Pulmonary artery endothelial cell (primary cell): ENCODE measurements at regions not wholly inside any gene's neighbourhood (a gene's known extent, or its start where the extent isn't known, plus 50 kb on each side); places are given as distances from the start of the nearest gene placed in this dataset.
"Not testable (repeated sequence)": the region's sequence is repeated elsewhere in the genome, so short reads cannot be mapped to it uniquely, and the experiment has no call there.

ENCODE experiments used
- DNase-seq: peaks from one replicate; pipeline ENCODE4 v3.0.0-alpha.2; 2011; ENCODE audit warnings: low read depth, low spot score

DNA sequence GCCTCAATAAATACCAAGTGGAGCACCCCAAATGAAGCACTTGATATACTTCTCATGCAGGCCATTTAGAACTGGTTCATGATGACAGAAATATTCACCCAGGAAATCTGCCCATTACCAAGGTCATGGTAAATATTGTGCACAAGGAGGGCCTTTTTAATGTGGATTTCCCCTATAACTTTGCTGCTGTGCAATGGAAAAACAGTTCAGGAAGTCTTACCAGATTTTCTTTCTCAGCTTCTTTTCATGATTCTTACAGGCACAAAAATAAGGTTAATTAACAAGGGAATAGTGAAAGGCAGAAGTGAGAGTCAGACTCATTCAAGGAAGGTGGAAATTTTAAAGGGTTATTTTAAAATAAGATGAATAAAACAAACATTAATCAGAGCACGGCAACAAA, 904.3 kb upstream of the GRIA3 start:
- no peak for DNase-seq

DNA sequence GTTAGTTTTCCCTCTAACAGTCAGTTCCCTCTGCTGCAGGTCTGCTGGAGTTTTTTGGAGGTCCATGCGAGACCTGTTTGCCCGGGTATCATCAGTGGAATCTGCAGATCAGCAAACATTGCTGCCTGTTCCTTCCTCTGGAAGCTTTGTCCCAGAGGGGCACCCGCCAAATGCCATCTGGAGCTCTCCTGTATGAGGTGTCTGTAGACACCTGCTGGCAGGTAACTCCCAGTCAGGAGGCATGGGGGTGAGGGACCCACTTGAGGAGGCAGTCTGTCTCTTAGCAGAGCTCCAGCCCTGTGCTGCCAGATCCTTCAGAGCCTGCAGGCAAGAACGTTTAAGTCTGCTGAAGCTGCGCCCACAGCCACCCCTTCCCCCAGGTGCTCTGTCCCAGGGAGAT, 884.3 kb upstream of the GRIA3 start:
- not testable (repeated sequence) for DNase-seq

DNA sequence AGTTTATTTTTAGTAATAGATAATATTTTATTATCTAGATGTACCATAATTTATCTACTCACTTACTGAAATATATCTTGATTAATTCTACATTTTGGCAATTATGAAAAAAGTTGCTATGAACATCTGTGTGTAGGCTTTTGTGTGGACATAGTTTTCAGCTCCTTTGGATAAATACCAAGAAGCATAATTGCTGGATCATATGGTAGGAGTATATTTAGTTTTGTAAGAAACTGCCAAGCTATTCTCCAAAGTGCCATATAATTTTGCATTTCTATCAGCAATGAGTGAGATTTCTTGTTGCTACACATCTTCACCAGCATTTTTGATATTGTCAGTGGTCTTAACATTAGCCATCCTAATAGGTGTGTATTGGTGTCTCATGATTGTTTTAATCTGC, 882.6 kb upstream of the GRIA3 start:
- DNase-seq, result no peak

DNA sequence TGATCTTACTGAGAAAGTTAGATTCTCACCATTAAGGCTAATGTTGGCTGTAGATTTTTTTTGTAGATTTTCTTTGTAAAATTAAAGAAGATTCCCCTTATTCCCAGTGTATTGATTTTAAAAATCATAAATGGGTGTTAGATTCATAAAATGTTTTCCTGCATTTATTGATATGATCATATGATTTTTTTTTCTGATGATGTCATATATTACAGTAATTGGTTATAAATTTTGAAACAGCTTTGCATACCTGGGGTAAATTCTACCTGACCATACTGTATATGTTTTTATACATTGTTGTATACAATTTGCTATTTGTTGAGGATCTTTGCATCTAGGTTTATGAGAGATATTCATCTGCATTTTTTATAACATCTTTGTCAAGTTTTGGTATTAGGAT, 880.3 kb upstream of the GRIA3 start:
- DNase-seq, result no peak

- no peak for DNase-seq
Measured at GRCh38 chrX:122344816-122345215, 839.3 kb upstream of the GRIA3 start.

DNA sequence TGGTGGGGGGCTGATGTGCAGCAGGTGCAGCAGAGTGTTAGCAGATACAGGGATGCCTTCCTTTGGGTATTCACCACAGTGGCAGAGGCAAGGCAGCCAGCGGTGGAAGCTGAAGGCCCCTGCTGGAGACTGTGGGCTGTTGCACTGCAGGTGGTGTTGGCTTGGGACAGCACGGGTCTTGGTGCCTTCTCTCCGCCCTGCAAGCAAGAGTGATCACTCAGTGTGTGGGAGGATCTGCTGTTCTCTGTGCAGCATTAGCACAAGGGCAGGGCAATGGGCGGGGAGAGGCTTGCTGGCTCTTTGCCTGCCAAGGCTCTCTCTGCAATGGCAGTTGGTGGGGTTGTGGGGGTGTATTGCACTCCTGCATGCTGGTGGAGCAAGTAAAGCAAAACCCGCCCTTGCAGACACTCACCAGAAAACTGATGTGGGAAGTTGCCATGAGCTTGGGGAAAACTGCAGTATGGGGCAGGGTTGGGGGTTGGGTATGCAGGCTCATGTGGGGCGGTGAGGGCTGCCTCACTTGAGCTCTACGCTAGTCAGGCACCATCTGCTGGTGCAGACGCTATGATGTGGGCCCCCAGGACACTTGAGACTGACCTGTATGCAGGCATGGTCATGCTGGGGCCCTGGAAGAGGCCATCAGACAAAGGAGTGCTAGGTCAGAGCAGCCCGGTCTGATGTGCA, 820.8 kb upstream of the GRIA3 start:
- no peak for DNase-seq

- DNase-seq, result not testable (repeated sequence)
Measured at GRCh38 chrX:122375533-122375932, 808.5 kb upstream of the GRIA3 start.

GRCh38 chrX:122389005-122389404, 795.1 kb upstream of the GRIA3 start:
- no peak for DNase-seq

GRCh38 chrX:122418758-122419157, 765.3 kb upstream of the GRIA3 start:
- no peak for DNase-seq

DNA sequence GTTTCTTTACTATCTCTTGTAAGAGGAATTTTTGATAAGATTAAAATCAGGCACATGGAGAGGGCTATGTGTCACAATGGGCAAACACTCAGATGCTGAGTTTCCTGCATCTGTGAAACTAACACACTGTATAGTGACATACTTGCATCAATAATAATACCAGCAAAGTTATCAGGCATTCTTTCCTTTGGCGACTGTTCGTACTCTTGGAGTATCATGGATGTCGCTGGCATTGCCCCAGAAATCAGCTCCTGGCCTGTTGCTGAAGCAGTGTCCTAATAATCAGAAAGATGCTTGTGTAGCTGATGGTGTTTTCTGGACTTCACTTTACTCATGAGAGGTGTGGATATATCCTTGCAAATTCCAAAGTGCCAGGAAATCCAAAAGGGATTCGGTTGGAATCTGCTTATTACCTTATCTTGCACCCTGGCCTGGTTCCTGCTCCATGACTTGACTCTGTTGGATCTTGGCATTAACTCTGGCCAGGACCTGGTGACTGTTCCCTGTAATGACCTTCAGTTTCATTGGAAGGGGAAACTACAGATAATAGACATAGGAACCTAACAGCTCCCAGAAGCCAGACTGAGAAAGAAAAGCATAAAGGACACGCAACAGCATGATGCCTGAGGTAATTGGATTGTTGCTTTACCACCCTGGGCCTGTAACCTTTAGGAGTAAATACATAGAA, 762.5 kb upstream of the GRIA3 start:
- no peak for DNase-seq

- no peak for DNase-seq
Measured at GRCh38 chrX:122422547-122422946, 761.5 kb upstream of the GRIA3 start.

DNA sequence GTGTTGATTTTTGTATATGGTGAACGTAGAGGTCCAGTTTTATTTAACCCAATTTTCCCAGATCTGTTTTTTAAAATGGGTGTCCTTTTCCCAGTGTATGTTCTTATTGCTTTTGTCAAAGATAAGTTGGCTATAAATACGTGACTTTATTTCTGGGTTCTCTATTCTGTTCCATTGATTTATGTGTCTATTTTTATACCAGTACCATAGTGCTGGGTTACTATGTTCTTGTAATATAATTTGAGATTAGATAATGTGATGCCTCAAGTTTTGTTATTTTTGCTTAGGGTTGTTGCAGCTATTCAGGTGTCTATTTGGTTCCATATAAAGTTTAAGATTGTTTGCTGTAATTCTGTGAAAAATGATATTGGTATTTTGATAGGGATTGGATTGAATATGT, 749.1 kb upstream of the GRIA3 start:
- no peak for DNase-seq

DNA sequence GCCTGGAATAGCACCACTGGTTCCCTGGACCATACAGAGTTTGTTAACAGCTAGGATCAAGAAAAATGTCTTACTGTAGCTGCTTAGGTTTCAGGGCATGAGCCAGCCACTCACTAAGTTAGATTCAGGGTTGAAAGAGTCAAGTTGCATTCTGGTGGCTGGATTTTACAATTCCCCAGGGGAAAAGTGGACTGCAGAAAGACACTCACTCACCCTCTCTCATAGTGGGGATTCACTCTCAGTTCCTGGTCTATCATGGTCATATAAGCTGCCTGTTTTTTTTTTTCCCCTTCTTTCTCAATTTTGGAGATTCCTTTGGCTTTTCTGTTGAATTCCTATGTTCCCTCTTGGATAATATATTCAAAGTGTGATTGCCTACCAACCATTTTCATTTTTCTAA, 744.2 kb upstream of the GRIA3 start:
- DNase-seq, result no peak

DNA sequence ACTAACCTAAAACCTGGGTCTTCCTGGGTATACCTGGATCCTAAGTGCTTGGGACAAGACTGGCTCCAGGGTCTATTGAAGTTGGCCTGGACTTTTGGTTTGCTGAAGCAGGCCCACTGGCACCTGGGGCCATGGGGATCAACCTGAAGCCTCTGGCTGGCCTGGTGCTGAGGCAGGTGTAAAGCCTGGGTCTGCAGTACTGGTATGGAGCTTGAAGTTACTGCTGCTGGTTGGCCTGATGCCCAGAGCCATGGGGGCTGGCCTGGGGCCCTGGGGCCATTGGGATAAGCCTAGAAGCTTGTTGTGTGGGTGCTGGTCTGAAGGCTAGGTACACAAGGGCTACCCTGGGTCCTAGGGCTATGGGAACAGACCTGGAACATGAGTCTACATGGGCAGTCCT, 743.2 kb upstream of the GRIA3 start:
- no peak for DNase-seq

GRCh38 chrX:122441451-122441850, 742.6 kb upstream of the GRIA3 start:
- no peak for DNase-seq

- no peak for DNase-seq
Measured at GRCh38 chrX:122445466-122445865, 738.6 kb upstream of the GRIA3 start.

DNA sequence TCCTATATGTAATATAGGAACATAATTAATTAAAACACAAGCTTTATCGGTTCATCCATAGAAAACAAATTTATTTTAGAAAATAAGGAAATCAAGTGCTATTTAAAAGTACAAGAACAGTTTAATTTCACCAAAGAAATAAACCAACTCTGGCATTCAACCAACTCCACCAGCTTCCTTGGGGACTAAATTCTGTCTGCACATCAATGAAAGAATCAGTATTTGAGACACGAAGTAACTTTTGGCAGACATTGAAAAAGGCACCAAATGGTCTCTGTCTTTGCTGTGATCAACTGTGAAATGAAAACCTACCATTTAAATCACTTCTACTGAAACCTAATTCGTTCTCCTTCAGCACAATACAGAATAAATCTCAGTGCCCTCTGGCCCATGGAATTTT, 719.7 kb upstream of the GRIA3 start:
- DNase-seq, result no peak

GRCh38 chrX:122475306-122475705, 708.8 kb upstream of the GRIA3 start:
- no peak for DNase-seq

- DNase-seq, result no peak
Measured at GRCh38 chrX:122500556-122500955, 683.5 kb upstream of the GRIA3 start.

GRCh38 chrX:122501652-122502051, 682.4 kb upstream of the GRIA3 start:
- no peak for DNase-seq

- DNase-seq, result no peak
Measured at GRCh38 chrX:122504026-122504425, 680.1 kb upstream of the GRIA3 start.

DNA sequence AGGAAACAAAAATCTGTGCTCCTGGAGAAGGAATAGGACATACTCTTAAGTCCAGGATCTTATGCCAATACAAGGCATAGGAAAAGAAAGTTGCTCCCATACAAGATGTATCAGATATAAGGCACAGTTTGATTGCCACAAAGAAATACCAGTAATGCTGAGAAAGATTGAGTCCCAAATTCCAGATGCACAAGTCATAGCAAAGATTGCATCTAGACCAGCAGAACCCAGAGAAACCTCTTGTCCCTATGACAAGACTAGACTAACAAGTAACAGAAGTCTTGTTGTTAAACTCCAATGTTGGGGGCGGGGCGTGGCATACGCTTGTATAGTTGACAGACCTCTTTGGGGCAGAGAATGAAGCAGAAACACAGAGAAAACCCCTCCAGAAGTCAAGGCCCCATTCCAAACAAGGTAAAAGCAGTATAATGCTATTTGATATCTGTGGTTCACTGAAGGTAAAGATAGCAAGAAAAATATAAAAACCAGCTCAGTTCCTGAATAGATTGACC, 671.5 kb upstream of the GRIA3 start:
- no peak for DNase-seq

- DNase-seq, result no peak
Measured at GRCh38 chrX:122517786-122518185, 666.3 kb upstream of the GRIA3 start.
